Activated naive CD8-positive, alpha-beta T cell (primary cell): ENCODE measurements at regions not wholly inside any gene's neighbourhood (a gene's known extent, or its start where the extent isn't known, plus 50 kb on each side); places are given as distances from the start of the nearest gene placed in this dataset.
"Not testable (repeated sequence)": the region's sequence is repeated elsewhere in the genome, so short reads cannot be mapped to it uniquely, and the experiment has no call there.

Experiments
- H3K27ac Mint-ChIP-seq: one replicate; pipeline ENCODE4 v1.8.0; 2021; ENCODE audit warnings: mixed read lengths
- H3K27me3 Mint-ChIP-seq: one replicate; pipeline ENCODE4 v1.8.0; 2021; ENCODE audit warnings: mixed read lengths
- H3K36me3 Mint-ChIP-seq: one replicate; pipeline ENCODE4 v1.8.0; 2021; ENCODE audit warnings: mixed read lengths
- H3K4me1 Mint-ChIP-seq: one replicate; pipeline ENCODE4 v1.8.0; 2021; ENCODE audit warnings: low read depth, mixed read lengths
- H3K4me3 Mint-ChIP-seq: one replicate; pipeline ENCODE4 v1.8.0; 2021; ENCODE audit warnings: mild to moderate bottlenecking, mixed read lengths
- H3K9me3 Mint-ChIP-seq: one replicate; pipeline ENCODE4 v1.8.0; 2021; ENCODE audit warnings: low read depth, mixed read lengths

- H3K4me3 Mint-ChIP-seq = no peak overlapping the region
- no peak overlapping the region for H3K27ac Mint-ChIP-seq
- no peaks in the 10 kb centered on the region for H3K9me3 Mint-ChIP-seq
- no peaks in the 10 kb centered on the region for H3K4me1 Mint-ChIP-seq
- H3K27me3 Mint-ChIP-seq = peaks cover 4% of the 10 kb centered on the region
- H3K36me3 Mint-ChIP-seq = no peaks in the 10 kb centered on the region
Observed at GRCh38 chr7:130789436-130789835, 55.4 kb upstream of the KLF14 start.

- H3K9me3 Mint-ChIP-seq = no peaks in the 10 kb centered on the region
- no peak overlapping the region for H3K27ac Mint-ChIP-seq
Observed at GRCh38 chr7:130791746-130792145, 57.7 kb upstream of the KLF14 start.

GRCh38 chr7:130793855-130794618 is 60.0 kb upstream of the KLF14 start:
- peaks cover 7% of the 10 kb centered on the region for H3K27me3 Mint-ChIP-seq
- no peak overlapping the region for H3K4me3 Mint-ChIP-seq
- H3K36me3 Mint-ChIP-seq = peaks cover 4% of the 10 kb centered on the region
- peaks cover 6% of the 10 kb centered on the region for H3K9me3 Mint-ChIP-seq
- H3K4me1 Mint-ChIP-seq = no peaks in the 10 kb centered on the region
- no peak overlapping the region for H3K27ac Mint-ChIP-seq

More at GRCh38 chr7:130791746-130792145, 57.7 kb upstream of the KLF14 start:
- H3K4me3 Mint-ChIP-seq = no peak overlapping the region
- peaks cover 1% of the 10 kb centered on the region for H3K27me3 Mint-ChIP-seq
- no peaks in the 10 kb centered on the region for H3K4me1 Mint-ChIP-seq
- H3K36me3 Mint-ChIP-seq = no peaks in the 10 kb centered on the region

DNA sequence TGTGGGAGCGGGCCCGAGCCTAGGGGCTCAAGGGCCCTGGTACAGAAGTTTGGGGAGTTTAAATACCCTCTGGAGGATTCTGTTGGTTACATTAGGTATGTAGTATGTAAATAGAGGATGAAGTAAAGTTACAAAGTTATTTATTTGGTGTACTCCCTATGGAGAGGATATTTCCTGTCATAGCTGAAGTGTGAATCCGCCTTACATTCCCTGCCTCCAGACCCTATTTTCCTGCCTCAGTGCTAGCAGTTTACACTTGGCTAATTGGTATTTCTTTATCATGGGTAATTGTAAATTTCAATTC is 60.6 kb upstream of the KLF14 start:
- Mint-ChIP-seq H3K4me3 (no peak overlapping the region), H3K27ac (no peak overlapping the region), H3K9me3 (peaks cover 6% of the 10 kb centered on the region), H3K27me3 (peaks cover 11% of the 10 kb centered on the region), H3K4me1 (no peaks in the 10 kb centered on the region), H3K36me3 (peaks cover 4% of the 10 kb centered on the region)

DNA sequence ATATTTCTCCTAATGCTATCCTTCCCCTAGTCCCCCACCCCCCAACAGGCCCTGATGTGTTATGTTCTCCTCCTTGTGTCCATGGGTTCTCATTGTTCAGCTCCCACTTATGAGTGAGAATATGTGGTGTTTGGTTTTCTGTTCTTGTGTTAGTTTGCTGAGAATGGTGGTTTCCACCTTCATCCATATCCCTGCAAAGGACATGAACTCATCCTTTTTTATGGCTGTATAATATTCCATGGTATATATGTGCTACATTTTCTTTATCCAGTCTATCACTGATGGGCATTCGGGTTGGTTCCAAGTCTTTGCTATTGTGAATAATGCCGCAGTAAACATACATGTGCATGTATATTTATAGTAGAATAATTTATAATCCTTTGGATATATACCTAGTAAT is 62.4 kb upstream of the KLF14 start:
- H3K27ac Mint-ChIP-seq, H3K4me1 Mint-ChIP-seq, H3K9me3 Mint-ChIP-seq: not testable (repeated sequence)

DNA sequence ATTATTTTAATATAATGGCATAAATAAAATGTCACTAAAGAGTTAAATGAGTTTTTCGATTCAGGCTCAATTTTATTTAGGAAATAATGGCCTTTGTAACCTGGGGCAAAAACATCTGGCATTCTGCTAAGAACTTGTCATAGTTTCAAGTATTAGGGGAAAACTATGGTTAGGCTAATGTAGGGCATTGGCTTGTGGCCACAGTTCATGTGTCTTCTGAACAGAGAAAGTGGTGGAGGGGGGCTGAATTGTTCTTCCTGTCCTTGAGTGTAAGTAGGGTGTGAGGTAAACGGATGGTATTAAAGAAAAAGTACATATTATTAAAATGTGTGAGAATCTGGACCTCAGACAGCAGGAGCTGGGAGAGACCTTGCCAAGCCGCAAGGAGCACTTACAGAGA is 69.1 kb upstream of the KLF14 start:
- peaks cover 16% of the 10 kb centered on the region for H3K27me3 Mint-ChIP-seq
- no peaks in the 10 kb centered on the region for H3K9me3 Mint-ChIP-seq
- no peaks in the 10 kb centered on the region for H3K36me3 Mint-ChIP-seq
- H3K4me3 Mint-ChIP-seq = no peak overlapping the region
- no peaks in the 10 kb centered on the region for H3K4me1 Mint-ChIP-seq
- no peak overlapping the region for H3K27ac Mint-ChIP-seq

More for the DNA sequence above, 62.4 kb upstream of the KLF14 start:
- H3K36me3 Mint-ChIP-seq, H3K4me3 Mint-ChIP-seq: not testable (repeated sequence)
- H3K27me3 Mint-ChIP-seq = peaks cover 18% of the 10 kb centered on the region

- Mint-ChIP-seq H3K36me3 (no peaks in the 10 kb centered on the region), H3K27ac (no peak overlapping the region), H3K4me1 (no peaks in the 10 kb centered on the region), H3K27me3 (peaks cover 10% of the 10 kb centered on the region), H3K4me3 (no peak overlapping the region), H3K9me3 (no peaks in the 10 kb centered on the region)
Observed at GRCh38 chr7:130804220-130804619, 70.2 kb upstream of the KLF14 start.

DNA sequence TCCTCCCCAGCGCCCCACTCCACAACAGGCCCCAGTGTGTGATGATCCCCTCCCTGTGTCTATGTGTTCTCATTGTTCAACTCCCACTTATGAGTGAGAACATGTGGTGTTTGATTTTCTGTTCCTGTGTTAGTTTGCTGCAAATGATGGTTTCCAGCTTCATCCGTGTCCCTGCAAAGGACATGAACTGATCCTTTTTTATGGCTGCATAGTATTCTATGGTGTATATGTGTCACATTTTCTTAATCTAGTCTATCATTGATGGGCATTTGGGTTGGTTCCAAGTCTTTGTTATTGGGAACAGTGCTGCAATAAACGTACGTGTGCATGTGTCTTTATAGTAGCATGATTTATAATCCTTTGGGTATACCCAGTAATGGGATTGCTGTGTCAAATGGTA is 78.8 kb upstream of the KLF14 start:
- H3K27ac Mint-ChIP-seq, H3K9me3 Mint-ChIP-seq, H3K27me3 Mint-ChIP-seq, H3K4me3 Mint-ChIP-seq, H3K4me1 Mint-ChIP-seq, H3K36me3 Mint-ChIP-seq: not testable (repeated sequence)

DNA sequence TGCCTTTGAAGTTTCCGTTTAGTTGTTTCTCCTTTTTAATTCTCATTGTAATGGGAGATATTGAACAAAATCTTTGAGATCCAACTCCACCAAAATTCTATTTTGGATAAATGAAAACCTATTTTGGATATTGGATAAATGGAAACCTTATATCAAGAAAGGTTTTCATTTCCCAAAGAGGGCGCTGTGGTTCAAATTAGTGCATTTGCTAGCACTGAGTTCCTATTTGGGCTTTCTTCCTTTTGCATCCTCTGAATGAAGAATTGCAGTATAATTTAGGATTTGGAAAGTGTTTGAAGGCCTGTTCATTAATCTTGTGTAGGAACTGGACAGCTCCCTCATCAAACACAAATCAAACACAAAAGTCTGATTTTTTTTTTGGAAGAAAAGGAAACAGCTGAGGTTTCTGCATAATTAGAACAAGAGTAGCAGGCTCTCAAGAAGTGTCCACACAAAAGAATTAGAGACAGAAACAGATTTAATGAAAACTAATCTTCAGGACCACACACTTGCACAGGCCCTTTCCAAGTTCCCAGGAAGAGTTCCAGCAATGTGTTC is 80.8 kb upstream of the KLF14 start:
- Mint-ChIP-seq H3K27ac (no peak overlapping the region), H3K4me1 (no peaks in the 10 kb centered on the region), H3K27me3 (no peaks in the 10 kb centered on the region), H3K36me3 (no peaks in the 10 kb centered on the region), H3K9me3 (no peaks in the 10 kb centered on the region), H3K4me3 (no peak overlapping the region)

- Mint-ChIP-seq H3K4me1 (peaks cover 11% of the 10 kb centered on the region), H3K4me3 (no peak overlapping the region), H3K36me3 (no peaks in the 10 kb centered on the region), H3K27me3 (no peaks in the 10 kb centered on the region), H3K9me3 (no peaks in the 10 kb centered on the region), H3K27ac (no peak overlapping the region)
Observed at GRCh38 chr7:130818056-130818455, 84.0 kb upstream of the KLF14 start.

- Mint-ChIP-seq H3K27me3 (no peaks in the 10 kb centered on the region), H3K4me3 (no peak overlapping the region), H3K27ac (peak overlapping the region; percentile 50), H3K36me3 (peaks cover 9% of the 10 kb centered on the region), H3K4me1 (peaks cover 15% of the 10 kb centered on the region), H3K9me3 (peaks cover 7% of the 10 kb centered on the region)
Observed at GRCh38 chr7:130821864-130822263, 87.9 kb upstream of the KLF14 start.

- Mint-ChIP-seq H3K4me3 (no peak overlapping the region), H3K36me3 (peaks cover 13% of the 10 kb centered on the region), H3K9me3 (peaks cover 9% of the 10 kb centered on the region), H3K27ac (no peak overlapping the region), H3K27me3 (no peaks in the 10 kb centered on the region), H3K4me1 (peaks cover 15% of the 10 kb centered on the region)
Observed at GRCh38 chr7:130822642-130823041, 88.6 kb upstream of the KLF14 start.

- Mint-ChIP-seq H3K27ac (no peak overlapping the region), H3K9me3 (peaks cover 9% of the 10 kb centered on the region), H3K4me3 (no peak overlapping the region), H3K36me3 (peaks cover 13% of the 10 kb centered on the region), H3K4me1 (peaks cover 15% of the 10 kb centered on the region), H3K27me3 (no peaks in the 10 kb centered on the region)
Observed at GRCh38 chr7:130823060-130823459, 89.1 kb upstream of the KLF14 start.

- Mint-ChIP-seq H3K9me3 (peaks cover 13% of the 10 kb centered on the region), H3K4me1 (peaks cover 15% of the 10 kb centered on the region), H3K4me3 (no peak overlapping the region), H3K27me3 (peaks cover 1% of the 10 kb centered on the region), H3K27ac (no peak overlapping the region), H3K36me3 (peaks cover 13% of the 10 kb centered on the region)
Observed at GRCh38 chr7:130825819-130826218, 91.8 kb upstream of the KLF14 start.

DNA sequence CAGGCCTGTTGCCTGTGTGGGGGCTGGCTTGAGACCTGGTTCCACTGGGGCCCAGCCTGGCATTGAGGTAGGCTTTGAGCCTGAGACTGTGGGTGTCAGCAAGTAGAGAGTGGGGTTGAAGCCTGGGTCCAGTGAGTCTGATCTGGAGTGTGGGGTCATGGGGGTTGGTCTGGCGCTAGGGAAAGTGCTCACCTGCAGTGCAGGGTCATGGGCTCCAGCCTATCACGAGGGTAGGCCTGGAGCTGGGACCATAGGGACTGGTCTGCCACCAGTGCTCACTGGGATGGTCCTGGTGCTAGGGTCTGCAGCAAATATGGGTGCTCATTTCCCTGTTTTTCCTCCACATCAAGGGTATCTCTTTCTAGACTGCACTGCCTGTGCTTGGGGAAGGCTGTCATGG is 95.4 kb upstream of the KLF14 start:
- H3K4me3 Mint-ChIP-seq = no peak overlapping the region
- H3K27me3 Mint-ChIP-seq = peaks cover 1% of the 10 kb centered on the region
- peaks cover 13% of the 10 kb centered on the region for H3K36me3 Mint-ChIP-seq
- no peak overlapping the region for H3K27ac Mint-ChIP-seq
- H3K4me1 Mint-ChIP-seq = no peaks in the 10 kb centered on the region
- peaks cover 13% of the 10 kb centered on the region for H3K9me3 Mint-ChIP-seq

DNA sequence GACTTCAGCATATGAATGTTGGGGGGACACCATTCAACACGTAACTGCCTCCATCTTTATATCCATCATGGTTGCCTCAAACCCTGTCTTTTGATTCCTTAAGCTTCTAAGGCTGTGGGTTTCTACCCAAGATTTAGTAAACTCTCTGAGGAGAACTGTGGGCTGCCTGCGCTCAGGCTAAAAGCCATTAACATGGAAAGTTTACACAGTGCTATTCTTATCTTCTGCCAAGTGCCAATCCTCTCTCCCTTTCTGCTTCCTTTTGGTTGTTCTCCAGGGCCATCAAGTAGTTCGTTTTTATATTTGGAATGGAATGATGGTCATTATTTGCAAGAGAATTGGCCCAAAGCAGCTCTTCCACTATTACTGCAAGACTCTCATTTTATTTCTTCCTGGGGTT is 97.3 kb upstream of the KLF14 start:
- no peak overlapping the region for H3K4me3 Mint-ChIP-seq
- H3K9me3 Mint-ChIP-seq = peaks cover 12% of the 10 kb centered on the region
- H3K27ac Mint-ChIP-seq = no peak overlapping the region
- peaks cover 1% of the 10 kb centered on the region for H3K27me3 Mint-ChIP-seq
- H3K4me1 Mint-ChIP-seq = no peaks in the 10 kb centered on the region
- H3K36me3 Mint-ChIP-seq = peaks cover 6% of the 10 kb centered on the region
